CD4-positive, alpha-beta memory T cell (primary cell): ENCODE measurements at regions not wholly inside any gene's neighbourhood (a gene's known extent, or its start where the extent isn't known, plus 50 kb on each side); places are given as distances from the start of the nearest gene placed in this dataset.

Source experiments
- CTCF ChIA-PET: fragments of 350-600 bp; sonication (Branson Sonifier 250); formaldehyde crosslinking; loops from one replicate; lab custom pipeline; 2021; ENCODE audit warnings: inconsistent platforms; ENCODE audit not compliant: partially characterized antibody; lab: Charles Lee
- POLR2A ChIA-PET: fragments of 350-600 bp; sonication (Branson Sonifier 250); formaldehyde crosslinking; loops from one replicate; lab custom pipeline; 2021; ENCODE audit not compliant: partially characterized antibody; lab: Charles Lee
- DNase-seq, 5 donors: peaks; one replicate each; pipeline versions ENCODE4 v3.0.0 to v3.0.0-alpha.2; 2020 to 2022; ENCODE audit warnings: mixed read lengths in 1 of 5
- H3K27ac ChIP-seq: one replicate; pipeline ENCODE4 v1.7.0; 2013; ENCODE audit warnings: low read depth, low read length
- H3K27me3 ChIP-seq: 2 replicates; pipeline ENCODE4 v1.7.0; 2013; ENCODE audit warnings: mild to moderate bottlenecking, low read length, moderate library complexity; ENCODE audit not compliant: insufficient read depth
- H3K36me3 ChIP-seq: 2 replicates; pipeline ENCODE4 v1.7.0; 2013; ENCODE audit warnings: mild to moderate bottlenecking, low read length, moderate library complexity; ENCODE audit not compliant: insufficient read depth
- H3K4me1 ChIP-seq: 2 replicates; pipeline ENCODE4 v1.7.0; 2013; ENCODE audit warnings: mild to moderate bottlenecking, low read length, moderate library complexity; ENCODE audit not compliant: insufficient read depth
- H3K4me3 ChIP-seq, 2 donors: one replicate each; pipeline ENCODE4 v1.7.0; 2013; ENCODE audit warnings: low read length in 2 of 2, mild to moderate bottlenecking in 1 of 2
- H3K9me3 ChIP-seq, 2 donors: one replicate each; pipeline ENCODE4 v1.7.0; 2013; ENCODE audit warnings: low read length in 2 of 2, control low read depth in 1 of 2; ENCODE audit not compliant: control insufficient read depth in 1 of 2
- H3K27ac Mint-ChIP-seq, 7 donors: one replicate each; pipeline ENCODE4 v1.8.0; 2020 to 2021; ENCODE audit warnings: mixed read lengths in 7 of 7, mild to moderate bottlenecking in 6 of 7, inconsistent platforms in 3 of 7, moderate library complexity in 3 of 7
- H3K27me3 Mint-ChIP-seq, 2 donors: one replicate each; pipeline ENCODE4 v1.8.0; 2020 to 2021; ENCODE audit warnings: mixed read lengths in 2 of 2
- H3K36me3 Mint-ChIP-seq, 2 donors: one replicate each; pipeline ENCODE4 v1.8.0; 2020 to 2021; ENCODE audit warnings: mixed read lengths in 2 of 2, inconsistent platforms in 1 of 2, mild to moderate bottlenecking in 1 of 2
- H3K4me1 Mint-ChIP-seq, 4 donors: one replicate each; pipeline ENCODE4 v1.8.0; 2020 to 2021; ENCODE audit warnings: mixed read lengths in 4 of 4, mild to moderate bottlenecking in 1 of 4
- H3K4me3 Mint-ChIP-seq, 8 donors: one replicate each; pipeline ENCODE4 v1.8.0; 2020 to 2021; ENCODE audit warnings: mixed read lengths in 8 of 8, mild to moderate bottlenecking in 7 of 8, moderate library complexity in 6 of 8, inconsistent platforms in 3 of 8
- H3K9me3 Mint-ChIP-seq, 8 donors: one replicate each; pipeline ENCODE4 v1.8.0; 2020 to 2021; ENCODE audit warnings: mixed read lengths in 8 of 8, mild to moderate bottlenecking in 5 of 8, inconsistent platforms in 3 of 8, moderate library complexity in 1 of 8
- intact Hi-C: fragments of 100-400 bp; cut with micrococcal nuclease; formaldehyde crosslinking; loops from one replicate; pipeline ENCODE4 v1.15.1; 2023

DNA sequence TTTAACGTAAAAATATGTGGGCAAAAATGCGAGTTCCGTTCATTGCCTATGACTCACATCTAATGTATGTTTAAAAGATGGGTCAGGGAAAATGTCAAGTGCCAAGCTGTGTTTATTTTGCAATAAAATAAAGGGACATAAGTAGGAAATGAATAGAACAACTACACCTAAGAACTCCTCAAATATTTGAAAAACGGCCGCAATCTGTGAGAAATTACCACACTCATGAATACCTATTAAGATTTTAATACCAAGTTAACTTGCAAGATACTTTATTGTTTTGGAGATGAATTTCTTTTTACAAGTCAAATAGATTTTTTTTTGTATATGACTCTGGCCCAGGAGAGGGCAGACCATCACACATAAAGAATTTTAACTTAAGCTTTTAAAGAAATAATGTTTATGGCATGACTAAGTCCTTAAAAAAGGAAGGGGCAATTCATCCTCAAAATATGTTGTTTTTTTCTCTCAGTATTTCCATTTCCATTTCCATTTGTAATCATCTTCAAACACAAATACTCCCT is 152.7 kb downstream of the SUCNR1 start:
- ChIA-PET POLR2A (no interaction called here), CTCF (interaction anchor here (0.8 kb wide), 1 partner anchor 418 kb away, joined by 3 read pairs; no protein-coding TSS in a partner anchor)
- Mint-ChIP-seq H3K4me1 (peaks cover 0 to 2% (median 0%) of the 10 kb centered on the region in 4 donors), H3K4me3 (no peak overlapping the region), H3K9me3 (no peaks in the 10 kb centered on the region), H3K36me3 (no peaks in the 10 kb centered on the region), H3K27me3 (peaks cover 0 to 2% of the 10 kb centered on the region in 2 donors), H3K27ac (no peak overlapping the region)
- Histone ChIP-seq H3K4me1 (no peaks in the 10 kb centered on the region), H3K27ac (no peak overlapping the region), H3K4me3 (no peak overlapping the region), H3K9me3 (no peaks in the 10 kb centered on the region), H3K36me3 (no peaks in the 10 kb centered on the region), H3K27me3 (no peaks in the 10 kb centered on the region)
- no peak for DNase-seq
- intact Hi-C loops = loop anchor here (1.0 kb wide), 2 partner anchors 446 to 498 kb away; no protein-coding TSS in a partner anchor

DNA sequence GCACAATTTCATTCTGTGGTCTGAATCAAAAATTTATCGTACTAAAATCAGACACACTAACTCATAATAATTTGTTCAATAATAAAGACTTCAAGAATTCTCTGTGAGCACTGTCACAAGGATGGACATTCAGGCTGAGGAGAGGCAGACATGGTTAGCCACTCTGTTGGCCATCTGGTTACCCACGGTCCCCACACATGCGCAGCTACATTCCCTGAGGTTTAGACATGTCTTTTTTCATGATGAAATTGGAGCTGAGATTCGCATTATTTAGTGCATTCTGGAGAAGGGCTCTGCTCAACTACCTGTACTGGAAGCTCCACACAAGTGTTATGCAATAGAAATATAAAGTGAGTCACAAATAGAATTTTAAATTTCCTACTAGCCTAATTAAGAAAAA is 156.9 kb downstream of the SUCNR1 start:
- no peaks in the 10 kb centered on the region for H3K9me3 ChIP-seq
- Mint-ChIP-seq H3K4me1 (no peaks in the 10 kb centered on the region), H3K27me3 (peaks cover 0 to 2% of the 10 kb centered on the region in 2 donors), H3K27ac (no peak overlapping the region), H3K9me3 (peaks cover 0 to 20% (median 5%) of the 10 kb centered on the region in 8 donors), H3K4me3 (no peak overlapping the region), H3K36me3 (peaks cover 0 to 4% of the 10 kb centered on the region in 2 donors)
- intact Hi-C loops = no loop called here
- POLR2A ChIA-PET = no interaction called here
- no peak for DNase-seq
- CTCF ChIA-PET = no interaction called here
- no peak overlapping the region for H3K4me3 ChIP-seq
- H3K27ac ChIP-seq = no peak overlapping the region
- no peaks in the 10 kb centered on the region for H3K36me3 ChIP-seq
- H3K4me1 ChIP-seq = no peaks in the 10 kb centered on the region
- no peaks in the 10 kb centered on the region for H3K27me3 ChIP-seq

DNA sequence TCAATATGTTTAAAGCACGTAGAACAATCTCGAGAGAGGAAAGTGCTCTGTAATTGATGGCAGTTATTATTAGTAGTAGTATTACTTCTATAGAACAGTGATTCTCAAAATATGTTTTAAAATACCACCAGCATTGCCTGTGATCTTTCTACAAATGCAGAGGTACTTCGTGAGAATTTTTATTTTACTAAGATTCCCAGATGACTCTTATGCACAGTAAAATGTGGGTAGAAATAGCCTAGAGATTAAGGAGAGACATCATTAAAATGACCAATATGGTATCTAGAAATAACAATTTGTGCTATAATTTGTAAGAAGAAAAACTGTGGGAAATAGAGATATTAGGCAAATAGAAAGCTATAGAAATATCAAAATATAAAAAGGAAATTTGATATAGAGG is 157.9 kb downstream of the SUCNR1 start:
- Mint-ChIP-seq H3K27ac (no peak overlapping the region), H3K4me3 (no peak overlapping the region), H3K9me3 (peaks cover 0 to 30% (median 7%) of the 10 kb centered on the region in 8 donors), H3K36me3 (peaks cover 0 to 5% of the 10 kb centered on the region in 2 donors), H3K4me1 (no peaks in the 10 kb centered on the region), H3K27me3 (peaks cover 0 to 2% of the 10 kb centered on the region in 2 donors)
- intact Hi-C loops = no loop called here
- no peaks in the 10 kb centered on the region for H3K27me3 ChIP-seq
- DNase-seq = no peak
- H3K4me3 ChIP-seq = no peak overlapping the region
- H3K9me3 ChIP-seq = peaks cover 0 to 9% of the 10 kb centered on the region in 2 donors
- ChIA-PET CTCF (no interaction called here), POLR2A (no interaction called here)
- no peaks in the 10 kb centered on the region for H3K4me1 ChIP-seq
- no peak overlapping the region for H3K27ac ChIP-seq
- H3K36me3 ChIP-seq = no peaks in the 10 kb centered on the region

DNA sequence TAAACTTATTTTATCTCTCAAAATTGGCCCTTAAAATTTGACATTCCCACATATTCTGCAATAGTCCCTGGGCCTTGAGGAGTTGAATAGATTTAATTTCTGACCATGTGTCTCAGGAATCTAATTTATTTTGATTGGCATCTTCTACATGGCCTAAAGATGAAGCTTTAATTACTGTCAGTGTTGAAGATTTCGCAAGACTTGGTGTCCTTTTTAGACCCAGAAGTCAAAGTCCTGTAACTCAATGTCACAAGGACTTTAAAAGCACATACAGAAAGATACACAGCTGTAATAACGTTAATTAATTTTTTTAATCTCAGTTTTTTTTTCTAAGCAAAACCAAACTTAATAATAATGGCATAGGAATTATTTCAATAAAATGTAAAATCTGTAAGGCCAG is 163.9 kb downstream of the SUCNR1 start:
- ChIA-PET POLR2A (no interaction called here), CTCF (no interaction called here)
- intact Hi-C loops = no loop called here
- Mint-ChIP-seq H3K36me3 (peaks cover 0 to 5% of the 10 kb centered on the region in 2 donors), H3K9me3 (peaks cover 0 to 51% (median 12%) of the 10 kb centered on the region in 8 donors), H3K4me1 (peaks cover 0 to 5% (median 2%) of the 10 kb centered on the region in 4 donors), H3K4me3 (no peak overlapping the region), H3K27ac (no peak overlapping the region), H3K27me3 (peaks cover 0 to 2% of the 10 kb centered on the region in 2 donors)
- Histone ChIP-seq H3K9me3 (peaks cover 0 to 9% of the 10 kb centered on the region in 2 donors), H3K36me3 (no peaks in the 10 kb centered on the region), H3K4me3 (no peak overlapping the region), H3K27me3 (no peaks in the 10 kb centered on the region), H3K4me1 (no peaks in the 10 kb centered on the region), H3K27ac (no peak overlapping the region)
- no peak for DNase-seq

DNA sequence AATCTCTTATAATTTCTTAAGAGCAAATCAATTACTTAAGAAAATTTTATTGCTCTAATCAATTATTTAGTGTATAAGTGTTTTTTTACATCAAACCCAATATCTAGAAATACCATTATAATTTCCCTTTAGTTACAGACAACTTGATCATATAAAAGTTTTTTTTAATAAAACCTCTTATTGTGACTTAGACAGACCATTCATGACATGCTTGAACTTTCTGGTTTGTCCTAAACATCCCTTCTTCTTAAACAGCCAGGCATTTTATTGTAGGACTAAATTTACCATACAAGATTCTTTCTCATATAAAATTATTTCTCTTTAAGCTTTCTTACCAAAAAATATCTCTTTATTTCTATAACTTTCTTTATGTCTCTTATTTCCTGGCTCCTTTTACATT is 164.5 kb downstream of the SUCNR1 start:
- H3K4me3 ChIP-seq = no peak overlapping the region
- CTCF ChIA-PET = no interaction called here
- no peak overlapping the region for H3K4me3 Mint-ChIP-seq

DNA sequence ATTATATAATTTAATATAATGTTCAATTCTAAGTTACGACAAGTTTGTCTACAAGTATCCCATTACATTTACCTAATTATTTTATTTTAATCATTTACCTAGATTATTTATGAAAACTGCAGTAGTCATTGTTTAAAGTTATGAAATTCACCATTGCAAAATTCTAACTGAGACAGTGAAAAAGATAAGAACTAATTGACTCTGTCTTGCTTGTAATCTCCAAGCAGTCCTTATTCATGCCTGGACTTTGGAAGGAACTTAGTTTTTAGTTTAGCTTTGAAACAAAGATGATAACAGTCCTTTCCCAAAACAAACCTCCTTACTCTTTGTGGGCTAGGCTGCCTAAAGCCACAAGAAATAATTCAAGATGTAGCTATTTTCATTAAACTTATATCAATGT is 165.0 kb downstream of the SUCNR1 start:
- H3K27ac Mint-ChIP-seq = no peak overlapping the region
- H3K27ac ChIP-seq = no peak overlapping the region
- H3K4me1 Mint-ChIP-seq = peaks cover 0 to 5% (median 2%) of the 10 kb centered on the region in 4 donors
- H3K4me1 ChIP-seq = no peaks in the 10 kb centered on the region
- peaks cover 0 to 5% of the 10 kb centered on the region in 2 donors for H3K36me3 Mint-ChIP-seq
- peaks cover 0 to 9% of the 10 kb centered on the region in 2 donors for H3K9me3 ChIP-seq
- intact Hi-C loops = no loop called here
- H3K9me3 Mint-ChIP-seq = peaks cover 0 to 46% (median 12%) of the 10 kb centered on the region in 8 donors
- ChIA-PET POLR2A (no interaction called here), CTCF (no interaction called here)
- no peaks in the 10 kb centered on the region for H3K27me3 ChIP-seq
- no peak overlapping the region for H3K4me3 Mint-ChIP-seq
- DNase-seq = no peak
- H3K4me3 ChIP-seq = no peak overlapping the region
- H3K27me3 Mint-ChIP-seq = peaks cover 0 to 2% of the 10 kb centered on the region in 2 donors
- no peaks in the 10 kb centered on the region for H3K36me3 ChIP-seq

More for the DNA sequence above, 164.5 kb downstream of the SUCNR1 start:
- Histone ChIP-seq H3K36me3 (no peaks in the 10 kb centered on the region), H3K4me1 (no peaks in the 10 kb centered on the region), H3K9me3 (peaks cover 0 to 9% of the 10 kb centered on the region in 2 donors), H3K27ac (no peak overlapping the region), H3K27me3 (no peaks in the 10 kb centered on the region)
- intact Hi-C loops = no loop called here
- Mint-ChIP-seq H3K4me1 (peaks cover 0 to 5% (median 2%) of the 10 kb centered on the region in 4 donors), H3K9me3 (peaks cover 0 to 51% (median 12%) of the 10 kb centered on the region in 8 donors), H3K27me3 (peaks cover 0 to 2% of the 10 kb centered on the region in 2 donors), H3K36me3 (peaks cover 0 to 5% of the 10 kb centered on the region in 2 donors), H3K27ac (no peak overlapping the region)
- POLR2A ChIA-PET = no interaction called here
- DNase-seq = no peak

DNA sequence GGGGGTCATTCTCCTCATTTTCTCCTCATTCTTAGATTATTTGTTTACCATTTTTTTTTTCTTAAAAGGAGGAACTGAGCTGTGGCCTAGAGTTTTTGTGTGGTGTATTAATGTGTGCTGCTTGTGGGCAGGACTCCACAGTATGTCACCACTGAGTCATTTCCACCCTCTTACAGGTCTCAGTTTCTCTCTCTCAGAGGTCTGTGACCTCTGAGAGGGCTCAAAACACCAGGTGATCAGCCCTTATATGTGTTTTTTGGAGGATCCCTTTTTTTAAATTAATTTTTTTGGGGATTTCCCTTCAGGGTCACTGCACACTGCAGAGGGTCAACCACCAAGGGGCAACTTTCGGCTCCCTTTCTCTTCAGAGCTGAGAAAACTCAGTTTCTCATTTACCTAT is 166.4 kb downstream of the SUCNR1 start:
- Mint-ChIP-seq H3K27me3 (peaks cover 0 to 4% of the 10 kb centered on the region in 2 donors), H3K27ac (no peak overlapping the region), H3K9me3 (peaks cover 0 to 36% (median 12%) of the 10 kb centered on the region in 8 donors), H3K36me3 (peaks cover 0 to 5% of the 10 kb centered on the region in 2 donors), H3K4me3 (no peak overlapping the region), H3K4me1 (peaks cover 0 to 5% (median 2%) of the 10 kb centered on the region in 4 donors)
- Histone ChIP-seq H3K36me3 (no peaks in the 10 kb centered on the region), H3K9me3 (peaks cover 0 to 9% of the 10 kb centered on the region in 2 donors), H3K4me1 (no peaks in the 10 kb centered on the region), H3K27ac (no peak overlapping the region), H3K4me3 (no peak overlapping the region), H3K27me3 (no peaks in the 10 kb centered on the region)
- no peak for DNase-seq
- ChIA-PET CTCF (no interaction called here), POLR2A (no interaction called here)
- intact Hi-C loops = no loop called here
